GM18907 (cell line): ENCODE measurements at regions not wholly inside any gene's neighbourhood (a gene's known extent, or its start where the extent isn't known, plus 50 kb on each side); places are given as distances from the start of the nearest gene placed in this dataset.

Source experiments
- ATAC-seq: cut with Tn5 transposase; IDR thresholded peaks from one replicate; pipeline ENCODE4 v1.9.1; 2021; ENCODE audit warnings: mild to moderate bottlenecking, moderate library complexity; ENCODE audit not compliant: unreplicated experiment

DNA sequence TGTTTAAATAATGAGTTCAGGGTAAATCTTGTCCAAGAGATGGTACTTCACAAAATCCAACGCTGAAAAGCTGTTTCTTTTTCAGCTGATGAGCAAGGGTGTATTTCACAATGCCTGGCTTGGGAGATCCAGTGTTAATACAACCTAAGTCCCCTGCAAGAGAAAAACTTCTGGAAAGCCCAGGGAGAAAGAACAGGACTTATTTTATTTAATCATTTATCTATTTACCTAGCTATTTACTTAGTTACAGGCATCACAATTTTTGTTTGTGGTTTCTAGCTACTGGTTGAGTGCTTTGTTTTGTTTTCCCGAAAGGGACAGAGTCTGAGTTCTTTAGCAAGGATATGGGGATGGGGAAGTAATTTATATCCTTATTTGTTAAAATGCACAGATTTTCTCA lies 598.2 kb upstream of the SYT4 start:
- no peak for ATAC-seq

DNA sequence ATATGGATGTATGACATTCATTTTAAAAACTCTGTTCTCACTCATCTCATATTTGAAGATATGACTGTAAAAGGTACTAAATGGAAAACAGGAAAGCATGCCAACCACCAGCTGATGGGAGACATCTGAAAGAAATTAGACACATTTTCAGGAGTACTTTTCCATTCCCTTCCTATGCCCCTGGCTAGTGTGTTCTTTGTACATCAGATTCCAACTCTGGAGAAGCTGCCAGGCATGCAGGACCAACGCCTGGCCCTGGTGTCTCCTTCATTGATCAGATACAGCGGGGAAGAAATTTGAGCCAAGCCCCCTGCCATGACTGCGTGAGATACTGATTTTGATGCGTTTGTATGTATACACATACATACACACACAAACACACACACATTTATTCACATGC lies 599.0 kb upstream of the SYT4 start:
- no peak for ATAC-seq

DNA sequence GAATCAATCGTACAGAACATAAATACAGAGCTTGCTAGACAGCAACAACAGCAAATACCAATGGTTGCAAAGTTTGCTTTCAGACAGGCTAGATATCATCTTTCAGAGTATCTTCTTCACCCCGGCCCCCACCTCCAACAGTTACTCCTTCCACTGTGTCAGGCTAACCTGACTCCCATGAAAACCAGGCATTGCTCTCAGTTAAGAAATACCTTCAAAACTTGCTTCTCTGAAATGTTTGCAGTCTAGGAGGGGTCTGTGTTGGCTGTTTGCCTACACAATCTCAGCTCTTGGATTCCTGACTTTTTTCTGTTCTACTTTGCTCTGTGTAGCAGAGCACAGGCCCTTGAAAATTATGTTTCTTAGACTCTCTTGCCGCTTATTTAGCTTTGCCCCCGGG lies 599.5 kb upstream of the SYT4 start:
- ATAC-seq: no peak

DNA sequence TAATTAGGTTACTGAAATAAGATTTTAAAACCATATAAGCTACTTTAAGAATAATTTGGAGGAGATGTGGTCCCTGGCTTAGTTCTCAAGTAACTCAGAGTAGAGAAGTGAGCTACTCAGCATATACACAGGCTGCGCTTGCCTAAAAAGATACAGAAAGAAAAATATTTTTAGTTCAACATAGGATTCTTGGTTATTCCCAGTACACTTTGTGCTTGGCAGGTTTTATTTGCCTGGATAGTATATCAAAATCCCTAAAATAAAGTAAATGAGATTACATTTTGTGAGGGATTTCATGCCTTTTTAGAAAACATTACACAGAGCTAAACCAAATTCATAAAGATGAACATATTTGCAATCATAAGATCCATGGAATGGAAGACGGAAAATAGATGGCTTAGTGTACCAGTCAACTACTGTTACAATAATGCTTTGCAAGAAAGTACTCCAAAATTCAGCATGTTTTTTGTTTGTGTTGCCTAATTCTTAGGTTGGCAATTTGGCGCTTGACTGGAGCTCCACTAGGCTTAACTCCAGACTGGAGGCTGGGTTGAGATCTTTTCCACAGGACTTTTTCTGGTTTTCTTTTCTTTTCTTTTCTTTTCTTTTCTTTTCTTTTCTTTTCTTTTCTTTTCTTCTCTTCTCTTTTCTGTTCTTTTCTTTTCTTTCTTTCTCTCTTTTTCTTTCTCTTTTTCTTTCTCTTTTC lies 600.5 kb upstream of the SYT4 start:
- no peak for ATAC-seq

DNA sequence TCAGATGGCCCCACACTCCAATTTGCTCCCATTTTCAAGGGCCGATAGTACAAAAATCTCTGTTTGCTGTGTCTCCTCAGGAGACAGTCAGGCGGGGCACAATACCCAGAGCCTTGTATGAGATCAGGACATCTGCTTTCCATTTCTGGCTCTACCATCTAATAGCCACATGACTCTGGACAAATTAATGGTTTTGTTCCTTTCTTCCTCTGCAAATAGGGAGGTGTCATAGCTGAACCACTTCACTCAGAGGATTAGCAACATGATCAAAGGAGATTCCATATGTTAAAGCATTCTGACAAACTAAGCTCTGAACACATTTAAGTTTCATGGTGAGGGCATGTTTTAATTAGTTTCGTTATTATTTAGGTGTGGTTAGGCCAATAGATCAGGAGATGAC lies 602.1 kb upstream of the SYT4 start:
- ATAC-seq: no peak

DNA sequence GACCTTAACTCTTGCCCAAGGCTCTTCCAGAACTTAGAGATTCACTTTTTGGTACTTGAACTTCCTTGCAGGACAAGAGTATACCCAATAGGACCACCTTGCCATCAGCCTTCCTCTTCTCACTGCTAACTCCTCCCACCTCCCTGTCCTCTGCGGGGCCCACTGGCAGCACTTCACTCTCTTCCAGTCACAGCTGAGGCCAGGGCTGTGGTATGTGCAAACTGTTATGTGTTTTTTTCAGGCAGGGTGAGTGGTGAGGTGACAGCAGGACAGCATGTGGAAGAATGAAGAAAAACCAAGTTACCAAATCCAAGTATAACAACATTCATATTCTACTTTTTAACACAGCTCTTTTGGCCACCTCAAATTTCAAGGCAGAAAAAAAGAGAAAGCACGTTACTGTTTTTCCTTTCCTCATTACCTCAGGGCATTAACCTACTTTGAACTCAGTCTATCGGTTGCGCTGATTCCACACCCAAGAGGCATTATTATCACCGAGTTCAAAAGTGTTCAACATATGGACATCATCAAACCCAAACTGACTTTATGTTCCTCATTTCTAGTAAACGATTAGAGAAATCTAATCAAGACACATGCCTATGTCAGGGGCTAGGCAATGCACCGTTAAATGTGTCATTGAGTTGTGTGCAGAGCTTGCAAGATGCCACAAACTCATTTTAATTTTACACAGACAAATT lies 605.2 kb upstream of the SYT4 start:
- no peak for ATAC-seq

DNA sequence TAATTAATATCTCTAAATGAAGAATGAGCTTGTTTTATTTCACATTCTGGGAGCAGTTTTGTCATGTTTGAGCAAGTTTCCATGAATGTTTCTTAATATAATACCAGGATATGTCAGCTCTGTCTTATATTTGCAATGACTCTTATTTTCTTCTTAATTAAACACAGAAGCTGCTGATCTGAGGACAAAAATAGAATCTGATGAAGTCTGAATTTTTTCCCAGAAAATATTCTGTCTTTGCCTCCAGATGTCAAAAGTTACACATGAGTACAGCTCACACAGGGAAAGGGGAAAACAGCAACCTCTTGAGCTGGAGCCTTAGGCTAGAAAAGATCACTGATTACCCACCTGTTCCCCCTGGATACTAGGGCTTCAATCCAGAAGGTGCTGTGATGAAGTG lies 606.6 kb upstream of the SYT4 start:
- ATAC-seq: no peak

DNA sequence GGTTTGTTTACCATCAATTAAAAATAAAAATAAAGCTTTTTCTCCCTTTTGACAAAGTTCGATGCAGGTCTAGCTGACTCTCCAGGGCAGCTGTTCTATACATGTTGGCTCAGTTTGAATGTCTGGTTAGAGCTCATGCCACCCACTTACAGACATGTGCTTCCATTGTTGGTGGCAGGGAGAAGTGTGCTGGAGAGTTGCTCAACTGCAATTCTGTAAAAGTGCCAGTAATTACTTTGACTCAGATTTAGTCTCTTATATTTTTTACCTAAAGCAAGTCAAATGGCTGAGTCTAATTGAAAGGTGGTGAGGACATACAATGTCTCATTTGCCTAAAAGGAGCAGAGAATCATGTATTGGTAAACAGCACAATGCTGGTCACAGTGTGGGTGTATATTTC lies 609.1 kb upstream of the SYT4 start:
- ATAC-seq: no peak

DNA sequence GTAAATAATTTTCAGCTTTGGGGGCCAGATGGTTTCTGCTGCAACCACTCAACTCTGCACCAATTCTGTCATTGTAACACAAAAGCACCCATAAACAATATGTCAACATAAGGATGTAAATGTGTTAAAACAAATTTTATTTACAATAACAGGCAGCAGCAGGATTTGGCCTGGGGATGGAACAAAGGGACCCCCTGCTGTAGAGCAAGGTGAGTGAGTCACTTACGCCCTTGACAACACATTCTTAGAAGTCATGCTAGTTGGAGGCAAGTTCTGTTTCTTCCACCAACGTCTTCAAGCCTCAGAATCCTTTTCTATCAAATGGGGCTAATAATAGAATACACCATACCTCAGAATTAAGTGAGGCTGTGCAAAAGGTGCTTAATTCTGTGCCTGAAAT lies 610.2 kb upstream of the SYT4 start:
- no peak for ATAC-seq

DNA sequence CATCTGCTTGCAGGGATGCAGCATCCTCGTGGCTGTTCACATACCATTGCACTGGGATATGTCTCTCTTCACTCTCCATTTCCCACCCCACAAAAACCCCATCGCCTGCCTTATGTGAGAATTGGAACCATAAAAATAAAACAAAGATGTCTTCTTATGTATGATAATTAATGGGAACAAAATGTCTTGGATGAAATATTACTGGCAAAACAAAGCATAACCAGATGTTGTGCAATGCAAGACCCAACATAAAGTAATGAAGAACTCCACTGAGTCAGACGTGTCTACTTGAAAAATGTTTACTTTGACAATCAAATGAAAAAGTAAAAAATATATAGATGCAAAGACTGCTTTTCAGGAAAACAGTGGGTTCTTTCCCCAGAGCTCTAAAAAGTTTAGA lies 611.3 kb upstream of the SYT4 start:
- ATAC-seq: no peak

DNA sequence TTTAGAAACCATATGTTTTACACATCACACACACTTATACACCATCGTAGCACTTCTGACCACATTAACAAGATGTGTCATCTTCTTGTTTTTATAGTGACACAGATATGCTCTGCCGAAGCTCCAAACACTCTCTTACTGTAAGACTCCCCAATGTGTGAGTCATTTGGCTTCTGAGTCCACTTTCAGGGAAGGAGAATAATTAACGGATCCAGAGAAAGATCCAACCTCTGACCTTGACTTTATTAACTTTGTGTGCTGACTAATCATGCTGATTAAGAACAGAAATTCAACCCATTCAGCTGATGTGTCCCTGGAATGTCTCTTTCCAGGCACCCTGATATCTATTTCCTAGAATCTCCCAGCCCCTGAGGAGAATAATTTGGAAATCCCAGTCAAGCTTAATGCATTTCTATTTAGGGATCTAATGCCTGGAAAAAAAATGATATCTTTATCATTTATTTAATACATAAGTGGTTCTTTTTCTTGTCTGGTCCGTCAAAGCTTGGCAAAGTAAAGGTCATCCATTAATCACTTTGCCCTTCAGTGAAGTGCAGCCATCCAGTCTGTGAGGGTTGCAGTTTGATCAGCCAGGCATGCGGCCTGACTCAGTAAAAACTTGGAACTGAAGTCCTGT lies 615.8 kb upstream of the SYT4 start:
- no peak for ATAC-seq

DNA sequence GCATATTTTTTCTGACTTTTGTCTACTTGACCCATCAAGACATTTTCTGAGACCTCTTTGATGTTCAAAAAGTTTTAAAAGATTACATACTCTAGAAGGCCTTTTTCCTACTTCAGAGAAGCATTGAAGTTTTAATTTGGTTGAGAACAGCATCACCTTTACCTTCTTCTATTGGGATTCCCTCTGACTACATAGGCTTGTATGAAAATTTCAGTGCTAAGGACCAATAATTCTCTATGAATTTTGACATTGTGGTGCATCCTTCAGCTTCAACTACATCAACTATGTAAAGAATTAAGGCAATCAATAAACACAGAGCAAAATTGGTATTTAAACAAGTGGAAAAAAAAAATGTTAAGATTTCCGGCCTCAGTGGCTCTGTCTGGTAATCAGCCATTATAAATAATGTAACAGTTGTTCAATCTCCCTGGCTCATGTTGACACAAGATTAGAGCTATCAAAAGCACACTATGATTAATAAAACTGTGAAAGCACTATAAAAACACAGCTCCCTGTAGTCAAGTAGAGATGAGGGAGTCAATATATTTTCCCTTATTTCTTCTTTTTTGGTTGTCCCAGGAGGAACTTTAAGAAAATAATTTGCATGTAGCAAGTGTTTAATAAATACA lies 627.0 kb upstream of the SYT4 start:
- no peak for ATAC-seq

DNA sequence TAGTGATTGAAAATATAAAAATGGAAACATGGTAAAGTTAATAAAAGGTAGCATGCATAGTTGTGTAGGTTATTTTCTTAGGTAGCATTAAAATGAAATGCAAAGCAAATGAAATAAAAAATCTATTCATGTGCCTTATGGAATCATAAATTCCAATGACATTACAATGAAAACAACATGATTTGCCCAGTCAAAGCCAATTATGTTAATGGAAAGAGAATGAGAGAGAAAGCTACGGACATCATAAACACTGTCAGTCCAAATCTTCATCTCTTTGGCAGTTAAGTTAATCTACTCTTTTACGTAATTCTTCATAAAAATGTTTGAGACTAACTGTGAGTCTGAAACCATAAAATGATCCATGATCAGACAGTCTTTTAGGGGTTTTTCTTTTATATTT lies 636.7 kb upstream of the SYT4 start:
- no peak for ATAC-seq

DNA sequence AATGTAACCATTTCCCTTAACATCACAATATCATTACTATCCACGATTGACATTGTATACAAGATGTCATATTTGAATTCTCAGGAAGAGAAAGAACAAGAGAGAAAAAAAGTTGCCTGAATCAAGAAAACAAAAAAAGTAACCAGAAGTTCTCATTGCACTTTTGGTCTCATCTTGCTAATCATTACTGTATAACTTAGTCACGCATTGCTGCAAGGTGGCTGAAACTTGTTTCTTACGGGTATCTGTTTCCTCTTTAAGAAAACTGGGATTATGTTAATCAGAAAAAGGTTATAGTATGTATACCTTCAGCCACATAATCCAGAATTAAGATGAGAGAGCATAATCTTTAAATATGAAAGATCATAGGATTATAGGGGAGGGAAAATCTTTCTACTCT lies 639.7 kb upstream of the SYT4 start:
- ATAC-seq: peak; percentile 47

DNA sequence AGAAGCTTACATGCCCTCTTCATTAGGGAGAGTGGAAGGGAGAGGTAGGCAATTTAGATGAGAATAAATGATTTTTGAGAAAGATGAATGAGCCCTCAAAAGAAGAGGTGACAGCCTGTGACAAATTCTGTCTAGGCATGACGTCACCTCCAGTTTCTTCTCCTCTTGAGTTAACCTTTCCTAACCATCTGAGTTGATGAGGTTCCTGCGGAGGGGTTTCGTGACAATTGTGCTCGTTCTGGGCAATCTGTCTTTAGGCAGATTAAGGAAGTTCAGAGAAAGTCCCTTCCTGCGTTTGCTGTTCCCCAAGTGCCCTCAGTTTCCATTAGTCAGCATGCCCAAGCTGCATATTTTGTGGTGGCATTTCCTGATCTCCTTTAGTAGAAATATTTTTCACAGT lies 640.2 kb upstream of the SYT4 start:
- peak; percentile 54 for ATAC-seq

DNA sequence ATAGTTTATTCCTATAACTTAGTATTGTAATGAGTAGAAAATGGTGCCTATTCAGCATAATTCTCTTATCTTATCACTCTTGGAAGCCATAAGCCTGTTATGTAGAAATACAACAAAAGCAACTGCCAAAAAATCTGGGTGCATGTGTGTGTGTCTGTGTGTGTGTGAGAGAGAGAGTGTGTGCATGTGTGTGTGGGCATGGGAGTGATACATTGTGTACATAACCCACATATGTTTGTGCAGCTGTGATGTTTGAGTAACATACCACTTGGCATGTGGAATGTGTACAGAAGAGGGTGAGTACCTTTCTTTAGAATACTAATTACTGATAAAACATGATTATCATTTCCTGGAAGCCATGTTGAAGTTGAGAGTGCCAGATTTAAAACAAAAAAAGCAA lies 642.3 kb upstream of the SYT4 start:
- no peak for ATAC-seq

DNA sequence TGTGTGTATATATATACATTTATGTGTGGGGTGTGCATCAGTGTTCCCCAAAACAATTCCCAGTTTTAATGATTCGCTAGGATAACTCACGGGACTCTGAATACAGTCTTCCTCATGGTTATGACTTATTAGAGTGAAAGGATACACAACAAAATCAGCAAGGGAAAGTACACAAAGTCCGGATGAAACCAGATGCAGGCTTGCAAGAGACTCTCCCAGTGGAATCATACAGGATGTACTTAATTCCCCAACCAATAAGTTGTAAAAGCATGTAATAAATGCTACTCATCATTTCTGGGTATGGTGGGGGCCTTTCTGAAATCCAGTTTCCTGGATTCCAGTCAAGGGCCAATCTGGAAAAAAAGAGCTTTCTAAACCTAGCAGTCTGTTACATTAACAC lies 654.1 kb upstream of the SYT4 start:
- ATAC-seq: no peak

DNA sequence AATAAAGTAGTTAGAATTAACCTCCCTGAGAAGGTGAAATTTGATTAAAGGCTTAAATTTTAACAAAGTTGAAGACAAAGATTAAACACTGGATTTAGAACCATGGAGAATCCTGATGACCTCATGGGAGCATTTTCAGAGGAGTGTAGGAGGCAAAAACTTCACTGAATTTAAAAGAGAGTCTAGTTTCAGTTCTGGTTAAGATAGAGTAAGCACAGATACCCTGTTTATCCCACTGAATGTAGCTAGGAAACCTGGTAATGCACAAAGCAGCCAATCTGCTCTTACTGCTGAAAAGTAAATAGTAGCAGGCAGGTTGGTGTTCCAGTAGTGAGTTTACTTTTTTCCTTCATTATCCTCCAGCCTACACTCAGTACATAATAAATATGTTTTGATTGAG lies 654.9 kb upstream of the SYT4 start:
- no peak for ATAC-seq

DNA sequence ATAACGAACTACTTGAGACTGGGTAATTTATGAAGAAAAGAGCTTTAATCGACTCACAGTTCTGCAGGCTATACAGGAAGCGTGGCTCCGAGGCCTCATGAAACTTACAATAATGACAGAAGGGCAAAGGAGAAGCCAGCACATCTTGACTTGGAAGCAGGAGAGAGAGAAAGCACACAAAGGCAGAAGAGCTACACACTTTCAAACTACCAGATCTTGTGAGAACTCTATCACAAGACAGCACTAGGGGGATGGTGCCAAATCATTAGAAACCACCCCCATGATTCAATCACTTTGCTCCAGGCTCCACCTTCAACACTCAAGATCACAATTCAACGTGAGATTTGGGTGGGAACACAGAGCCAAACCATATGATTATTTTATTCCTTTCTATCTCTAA lies 655.9 kb upstream of the SYT4 start:
- no peak for ATAC-seq

DNA sequence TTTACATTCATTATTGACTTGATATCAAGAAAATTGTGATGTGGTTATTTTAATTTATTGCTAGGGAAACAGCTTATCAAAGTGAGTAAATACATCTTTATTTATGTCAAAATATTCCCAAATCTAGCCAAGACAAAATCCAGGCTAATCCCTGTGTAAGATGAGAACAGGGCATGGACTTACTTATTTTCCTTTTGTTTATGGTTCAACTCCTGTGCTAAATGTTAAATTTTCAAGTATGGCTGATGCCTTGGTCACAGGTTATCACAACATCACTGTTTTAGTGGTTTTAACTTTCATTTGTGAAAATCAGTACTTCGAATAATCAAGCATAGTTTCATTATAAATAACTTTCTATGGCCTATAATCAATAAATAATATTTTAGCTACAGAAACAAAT lies 657.0 kb upstream of the SYT4 start:
- ATAC-seq: no peak

DNA sequence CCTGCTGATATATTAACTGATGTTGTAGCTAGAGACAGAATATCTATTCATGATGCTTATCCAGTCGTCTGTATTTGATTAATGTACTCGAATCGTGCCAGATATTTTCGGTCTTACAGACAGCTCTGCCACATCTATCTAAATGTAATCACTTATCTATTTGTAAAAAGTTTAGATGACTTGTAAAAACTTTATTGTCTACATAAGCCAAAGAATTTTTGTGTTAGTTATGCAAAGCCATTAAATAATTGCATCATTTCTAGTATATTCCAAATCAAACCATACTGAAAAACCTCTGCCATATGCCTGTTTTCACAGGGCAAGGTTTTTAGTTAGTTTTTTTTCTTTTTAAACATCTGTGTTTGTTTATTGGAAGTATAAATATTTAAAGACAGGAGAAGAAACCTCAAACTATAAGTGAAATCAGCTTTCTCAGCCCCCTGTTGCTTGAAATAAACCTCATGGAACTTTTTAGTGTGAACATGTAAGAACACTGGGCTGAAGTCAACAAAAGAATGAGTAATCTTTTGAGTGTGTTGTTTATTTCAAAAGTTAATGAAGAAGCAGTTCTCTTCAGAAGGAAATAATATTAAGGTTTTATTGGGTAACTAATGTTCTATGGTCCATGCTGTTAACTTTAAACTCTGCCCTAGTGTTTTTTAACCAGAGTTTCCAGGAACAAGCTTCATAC lies 657.6 kb upstream of the SYT4 start:
- ATAC-seq: no peak
